ENCODE measurements at regions not wholly inside any gene's neighbourhood (a gene's known extent, or its start where the extent isn't known, plus 50 kb on each side); places are given as distances from the start of the nearest gene placed in this dataset.

- no peaks in the 10 kb centered on the region for H3K36me3 Mint-ChIP-seq (ENCODE audit: insufficient read depth in 1 of 3, low read depth in 3 of 3)
- Histone ChIP-seq H3K9me3 (ENCODE audit: control insufficient read depth, low read depth, low read length) (no peaks in the 10 kb centered on the region), H3K27ac (ENCODE audit: insufficient read length, low read depth, low read length) (no peak overlapping the region), H2BK5ac (ENCODE audit: insufficient read length, low read length) (no peak overlapping the region), H4K91ac (ENCODE audit: insufficient read length, low read depth, low read length) (no peak overlapping the region), H2BK15ac (ENCODE audit: low read depth, low read length) (no peak overlapping the region), H3K23me2 (ENCODE audit: insufficient read length, low read depth, low read length, poor library complexity, severe bottlenecking) (no peaks in the 10 kb centered on the region), H3K14ac (ENCODE audit: insufficient read depth, low read length) (no peak overlapping the region), H3K79me2 (ENCODE audit: insufficient read depth, low read length) (no peaks in the 10 kb centered on the region), H4K20me1 (ENCODE audit: control insufficient read depth, insufficient read depth, insufficient read length) (no peaks in the 10 kb centered on the region), H3K79me1 (ENCODE audit: insufficient read depth, low read depth, low read length, poor library complexity, severe bottlenecking) (no peaks in the 10 kb centered on the region), H2AFZ (ENCODE audit: low read length) (no peak overlapping the region), H2BK20ac (ENCODE audit: low read depth, low read length, poor library complexity, severe bottlenecking) (no peak overlapping the region), H2AK5ac (ENCODE audit: insufficient read length, low read length) (no peak overlapping the region), H3K4me2 (ENCODE audit: insufficient read depth, insufficient read length, low read length) (no peak overlapping the region), H2BK120ac (ENCODE audit: low read depth, low read length, poor library complexity, severe bottlenecking) (no peak overlapping the region), H4K5ac (ENCODE audit: insufficient read length, low read depth, low read length) (no peak overlapping the region), H3K4me1 (ENCODE audit: insufficient read depth, low read length) (no peaks in the 10 kb centered on the region), H3K18ac (ENCODE audit: insufficient read length, low read depth, low read length) (no peak overlapping the region), H3K9ac (ENCODE audit: extremely low read depth, insufficient read length, low read length) (no peak overlapping the region), H3K23ac (ENCODE audit: insufficient read length, low read depth, low read length) (no peak overlapping the region), H3T11ph (ENCODE audit: low read length) (no peak overlapping the region), H3K56ac (ENCODE audit: insufficient read length, low read depth, low read length) (no peak overlapping the region), H3K27me3 (ENCODE audit: insufficient read depth, low read length) (no peaks in the 10 kb centered on the region), H4K8ac (replicated peaks; ENCODE audit: insufficient read length, low read depth, low read length) (no peak overlapping the region), H3K4ac (ENCODE audit: low read depth, low read length) (no peak overlapping the region), H2BK12ac (ENCODE audit: insufficient read length, low read depth, low read length) (no peak overlapping the region)
- DNase-seq, result no peak
- no CpG with 5 or more reads among the region's 1 CpG for WGBS (ENCODE audit: extremely low coverage, insufficient read length, low lambda C conversion rate)
- no peak for TF ChIP-seq CTCF (conservative IDR thresholded peaks at IDR 0.05)
- H3K4me1 Mint-ChIP-seq, result no peaks in the 10 kb centered on the region
- no peak overlapping the region for H3K4me3 Mint-ChIP-seq
- H3K27ac Mint-ChIP-seq, result no peak overlapping the region
- no peaks in the 10 kb centered on the region for H3K27me3 Mint-ChIP-seq (ENCODE audit: low read depth)
- H3K9me3 Mint-ChIP-seq, result no peaks in the 10 kb centered on the region
These were observed 1711.5 kb upstream of the NUDT12 start for GRCh38 chr5:105274079-105274478.
